CD8-positive, alpha-beta memory T cell (primary cell): ENCODE measurements at regions not wholly inside any gene's neighbourhood (a gene's known extent, or its start where the extent isn't known, plus 50 kb on each side); places are given as distances from the start of the nearest gene placed in this dataset.

ENCODE experiments used
- CTCF ChIA-PET: fragments of 350-600 bp; sonication (Branson Sonifier 250); formaldehyde crosslinking; loops from one replicate; lab custom pipeline; 2021; ENCODE audit warnings: antibody characterized with exemption; lab: Charles Lee
- POLR2A ChIA-PET: fragments of 350-600 bp; sonication (Branson Sonifier 250); formaldehyde crosslinking; loops from one replicate; lab custom pipeline; 2021; ENCODE audit warnings: antibody characterized with exemption; lab: Charles Lee
- DNase-seq, 5 donors: peaks; one replicate each; pipeline versions ENCODE4 v3.0.0 to v3.0.0-alpha.2; 2020 to 2022; ENCODE audit warnings: mixed read lengths in 1 of 5
- H3K27ac ChIP-seq: one replicate; pipeline ENCODE4 v1.7.0; 2013; ENCODE audit warnings: low read depth, mild to moderate bottlenecking, low read length, moderate library complexity
- H3K27me3 ChIP-seq: 2 replicates; pipeline ENCODE4 v1.7.0; 2013; ENCODE audit warnings: low read length, mild to moderate bottlenecking; ENCODE audit not compliant: insufficient read depth, poor library complexity, severe bottlenecking
- H3K36me3 ChIP-seq: 2 replicates; pipeline ENCODE4 v1.7.0; 2013; ENCODE audit warnings: mild to moderate bottlenecking, low read length, moderate library complexity; ENCODE audit not compliant: insufficient read depth
- H3K4me1 ChIP-seq: 2 replicates; pipeline ENCODE4 v1.7.0; 2013; ENCODE audit warnings: mild to moderate bottlenecking, low read length, moderate library complexity; ENCODE audit not compliant: insufficient read depth
- H3K4me3 ChIP-seq: 2 replicates; pipeline ENCODE4 v1.7.0; 2013; ENCODE audit warnings: mild to moderate bottlenecking, low read length
- H3K9me3 ChIP-seq: 2 replicates; pipeline ENCODE4 v1.7.0; 2013; ENCODE audit warnings: mild to moderate bottlenecking, low read length
- H3K27ac Mint-ChIP-seq, 8 donors: one replicate each; pipeline ENCODE4 v1.8.0; 2020 to 2021; ENCODE audit warnings: mixed read lengths in 8 of 8, mild to moderate bottlenecking in 6 of 8, inconsistent platforms in 3 of 8, moderate library complexity in 3 of 8
- H3K27me3 Mint-ChIP-seq, 2 donors: one replicate each; pipeline ENCODE4 v1.8.0; 2020 to 2021; ENCODE audit warnings: mixed read lengths in 2 of 2, mild to moderate bottlenecking in 1 of 2, moderate library complexity in 1 of 2
- H3K36me3 Mint-ChIP-seq, 3 donors: one replicate each; pipeline ENCODE4 v1.8.0; 2020 to 2021; ENCODE audit warnings: mixed read lengths in 3 of 3, inconsistent platforms in 1 of 3, mild to moderate bottlenecking in 1 of 3
- H3K4me1 Mint-ChIP-seq, 3 donors: one replicate each; pipeline ENCODE4 v1.8.0; 2020 to 2021; ENCODE audit warnings: mixed read lengths in 3 of 3, inconsistent platforms in 1 of 3, mild to moderate bottlenecking in 1 of 3
- H3K4me3 Mint-ChIP-seq, 7 donors: one replicate each; pipeline ENCODE4 v1.8.0; 2020 to 2021; ENCODE audit warnings: mixed read lengths in 7 of 7, mild to moderate bottlenecking in 6 of 7, moderate library complexity in 4 of 7, inconsistent platforms in 2 of 7
- H3K9me3 Mint-ChIP-seq, 5 donors: one replicate each; pipeline ENCODE4 v1.8.0; 2020 to 2022; ENCODE audit warnings: mixed read lengths in 5 of 5, mild to moderate bottlenecking in 3 of 5, moderate library complexity in 2 of 5, inconsistent platforms in 1 of 5

- H3K4me1 Mint-ChIP-seq: no peaks in the 10 kb centered on the region
- CTCF ChIA-PET: no interaction called here
- H3K4me3 ChIP-seq: no peak overlapping the region
- H3K36me3 ChIP-seq: no peaks in the 10 kb centered on the region
- peaks cover 7 to 18% of the 10 kb centered on the region in 2 donors for H3K27me3 Mint-ChIP-seq
- no peak overlapping the region for H3K4me3 Mint-ChIP-seq
- peak overlapping the region in 1 of 8 donors; percentile 69 for H3K27ac Mint-ChIP-seq
- POLR2A ChIA-PET: no interaction called here
- no peak overlapping the region for H3K27ac ChIP-seq
- H3K36me3 Mint-ChIP-seq: no peaks in the 10 kb centered on the region
- H3K9me3 Mint-ChIP-seq: no peaks in the 10 kb centered on the region
- DNase-seq: no peak
- H3K9me3 ChIP-seq: no peaks in the 10 kb centered on the region
- H3K27me3 ChIP-seq: no peaks in the 10 kb centered on the region
- no peaks in the 10 kb centered on the region for H3K4me1 ChIP-seq
Observed at GRCh38 chr12:125229878-125230530, 164.8 kb downstream of the AACS start.

GRCh38 chr12:125233319-125233718 is 168.1 kb downstream of the AACS start:
- H3K27ac ChIP-seq: no peak overlapping the region
- no peaks in the 10 kb centered on the region for H3K4me1 ChIP-seq
- H3K9me3 ChIP-seq: no peaks in the 10 kb centered on the region
- ChIA-PET POLR2A (no interaction called here), CTCF (no interaction called here)
- Mint-ChIP-seq H3K27me3 (peaks cover 11 to 16% of the 10 kb centered on the region in 2 donors), H3K36me3 (no peaks in the 10 kb centered on the region), H3K27ac (no peak overlapping the region), H3K4me3 (no peak overlapping the region), H3K9me3 (no peaks in the 10 kb centered on the region), H3K4me1 (no peaks in the 10 kb centered on the region)
- no peaks in the 10 kb centered on the region for H3K36me3 ChIP-seq
- H3K4me3 ChIP-seq: no peak overlapping the region
- H3K27me3 ChIP-seq: no peaks in the 10 kb centered on the region
- DNase-seq: no peak

GRCh38 chr12:125239563-125239962 is 174.3 kb downstream of the AACS start:
- Mint-ChIP-seq H3K27me3 (peaks cover 18 to 27% of the 10 kb centered on the region in 2 donors), H3K36me3 (no peaks in the 10 kb centered on the region), H3K9me3 (no peaks in the 10 kb centered on the region), H3K4me3 (no peak overlapping the region), H3K27ac (no peak overlapping the region), H3K4me1 (no peaks in the 10 kb centered on the region)
- no peaks in the 10 kb centered on the region for H3K36me3 ChIP-seq
- H3K27ac ChIP-seq: no peak overlapping the region
- H3K4me3 ChIP-seq: no peak overlapping the region
- ChIA-PET CTCF (no interaction called here), POLR2A (no interaction called here)
- H3K27me3 ChIP-seq: no peaks in the 10 kb centered on the region
- no peak for DNase-seq
- H3K9me3 ChIP-seq: no peaks in the 10 kb centered on the region
- H3K4me1 ChIP-seq: no peaks in the 10 kb centered on the region

- H3K27me3 ChIP-seq: no peaks in the 10 kb centered on the region
- no peaks in the 10 kb centered on the region for H3K36me3 Mint-ChIP-seq
Observed at GRCh38 chr12:125240717-125241116, 175.5 kb downstream of the AACS start.

GRCh38 chr12:125243811-125244210 is 178.6 kb downstream of the AACS start:
- no peak overlapping the region for H3K27ac ChIP-seq
- H3K36me3 ChIP-seq: no peaks in the 10 kb centered on the region
- H3K4me1 Mint-ChIP-seq: no peaks in the 10 kb centered on the region
- no peak for DNase-seq
- CTCF ChIA-PET: no interaction called here
- H3K27me3 ChIP-seq: no peaks in the 10 kb centered on the region
- no peak overlapping the region for H3K4me3 Mint-ChIP-seq
- no peak overlapping the region for H3K4me3 ChIP-seq
- no peaks in the 10 kb centered on the region for H3K9me3 Mint-ChIP-seq
- POLR2A ChIA-PET: no interaction called here
- H3K36me3 Mint-ChIP-seq: no peaks in the 10 kb centered on the region
- no peak overlapping the region for H3K27ac Mint-ChIP-seq
- no peaks in the 10 kb centered on the region for H3K4me1 ChIP-seq
- H3K9me3 ChIP-seq: no peaks in the 10 kb centered on the region
- peaks cover 20 to 37% of the 10 kb centered on the region in 2 donors for H3K27me3 Mint-ChIP-seq

More at GRCh38 chr12:125240717-125241116, 175.5 kb downstream of the AACS start:
- ChIA-PET CTCF (no interaction called here), POLR2A (no interaction called here)
- Histone ChIP-seq H3K4me1 (no peaks in the 10 kb centered on the region), H3K9me3 (no peaks in the 10 kb centered on the region), H3K36me3 (no peaks in the 10 kb centered on the region), H3K4me3 (no peak overlapping the region), H3K27ac (no peak overlapping the region)
- no peak for DNase-seq
- Mint-ChIP-seq H3K4me1 (no peaks in the 10 kb centered on the region), H3K27ac (no peak overlapping the region), H3K27me3 (peaks cover 15 to 30% of the 10 kb centered on the region in 2 donors), H3K9me3 (no peaks in the 10 kb centered on the region), H3K4me3 (no peak overlapping the region)

- Mint-ChIP-seq H3K27ac (no peak overlapping the region), H3K9me3 (no peaks in the 10 kb centered on the region), H3K27me3 (peaks cover 20 to 35% of the 10 kb centered on the region in 2 donors), H3K4me1 (no peaks in the 10 kb centered on the region), H3K4me3 (no peak overlapping the region), H3K36me3 (no peaks in the 10 kb centered on the region)
- Histone ChIP-seq H3K4me1 (no peaks in the 10 kb centered on the region), H3K4me3 (no peak overlapping the region), H3K27me3 (no peaks in the 10 kb centered on the region), H3K36me3 (no peaks in the 10 kb centered on the region), H3K27ac (no peak overlapping the region), H3K9me3 (no peaks in the 10 kb centered on the region)
- POLR2A ChIA-PET: no interaction called here
- no peak for DNase-seq
- CTCF ChIA-PET: no interaction called here
Observed at GRCh38 chr12:125244338-125244737, 179.1 kb downstream of the AACS start.

- Mint-ChIP-seq H3K27ac (no peak overlapping the region), H3K27me3 (peaks cover 22 to 31% of the 10 kb centered on the region in 2 donors), H3K4me3 (no peak overlapping the region), H3K9me3 (peaks cover 0 to 2% (median 0%) of the 10 kb centered on the region in 5 donors), H3K36me3 (no peaks in the 10 kb centered on the region), H3K4me1 (no peaks in the 10 kb centered on the region)
- no peaks in the 10 kb centered on the region for H3K4me1 ChIP-seq
- H3K4me3 ChIP-seq: no peak overlapping the region
- H3K27me3 ChIP-seq: no peaks in the 10 kb centered on the region
- DNase-seq: no peak
- no peaks in the 10 kb centered on the region for H3K36me3 ChIP-seq
- CTCF ChIA-PET: no interaction called here
- POLR2A ChIA-PET: no interaction called here
- no peaks in the 10 kb centered on the region for H3K9me3 ChIP-seq
- no peak overlapping the region for H3K27ac ChIP-seq
Observed at GRCh38 chr12:125245581-125246557, 180.6 kb downstream of the AACS start.

- Histone ChIP-seq H3K27me3 (no peaks in the 10 kb centered on the region), H3K36me3 (no peaks in the 10 kb centered on the region), H3K27ac (no peak overlapping the region), H3K4me3 (no peak overlapping the region), H3K9me3 (no peaks in the 10 kb centered on the region), H3K4me1 (no peaks in the 10 kb centered on the region)
- ChIA-PET POLR2A (no interaction called here), CTCF (no interaction called here)
- Mint-ChIP-seq H3K4me1 (no peaks in the 10 kb centered on the region), H3K9me3 (peaks cover 0 to 2% (median 0%) of the 10 kb centered on the region in 5 donors), H3K27ac (peak overlapping the region in 1 of 8 donors; percentile 50), H3K36me3 (no peaks in the 10 kb centered on the region), H3K27me3 (peaks cover 22 to 33% of the 10 kb centered on the region in 2 donors), H3K4me3 (no peak overlapping the region)
- no peak for DNase-seq
Observed at GRCh38 chr12:125247477-125247876, 182.2 kb downstream of the AACS start.
